ENCODE measurements at regions not wholly inside any gene's neighbourhood (a gene's known extent, or its start where the extent isn't known, plus 50 kb on each side); places are given as distances from the start of the nearest gene placed in this dataset.

- no peak for TF ChIP-seq MAX (IDR thresholded peaks at IDR 0.05; ENCODE audit: low read depth, low read length)
- TF ChIP-seq MYC (IDR thresholded peaks at IDR 0.05; ENCODE audit: low read depth, low read length), result no peak
- no peak for TF ChIP-seq CTCF (IDR thresholded peaks at IDR 0.05; ENCODE audit: low read depth, low read length)
- no peak for TF ChIP-seq POLR2A (IDR thresholded peaks at IDR 0.05; ENCODE audit: extremely low read depth, insufficient read length)
- no peak overlapping the region for H3K4me3 ChIP-seq (ENCODE audit: low read depth, low read length)
- DNase-seq (ENCODE audit: low read depth), result no peak
Observed at GRCh38 chr7:4319280-4319679, 362.8 kb upstream of the FOXK1 start.

- DNase-seq (ENCODE audit: low read depth), result no peak
- no peak for TF ChIP-seq MYC (IDR thresholded peaks at IDR 0.05; ENCODE audit: low read depth, low read length)
- no peak for TF ChIP-seq POLR2A (IDR thresholded peaks at IDR 0.05; ENCODE audit: extremely low read depth, insufficient read length)
- no peak for TF ChIP-seq CTCF (IDR thresholded peaks at IDR 0.05; ENCODE audit: low read depth, low read length)
- TF ChIP-seq MAX (IDR thresholded peaks at IDR 0.05; ENCODE audit: low read depth, low read length), result no peak
- no peak overlapping the region for H3K4me3 ChIP-seq (ENCODE audit: low read depth, low read length)
Observed at GRCh38 chr7:4325732-4326131, 356.4 kb upstream of the FOXK1 start.

GRCh38 chr7:4331711-4332110 lies 350.4 kb upstream of the FOXK1 start:
- no peak for TF ChIP-seq POLR2A (IDR thresholded peaks at IDR 0.05; ENCODE audit: extremely low read depth, insufficient read length)
- TF ChIP-seq MYC (IDR thresholded peaks at IDR 0.05; ENCODE audit: low read depth, low read length), result no peak
- TF ChIP-seq CTCF (IDR thresholded peaks at IDR 0.05; ENCODE audit: low read depth, low read length), result no peak
- no peak for TF ChIP-seq MAX (IDR thresholded peaks at IDR 0.05; ENCODE audit: low read depth, low read length)

GRCh38 chr7:4338556-4338955 lies 343.5 kb upstream of the FOXK1 start:
- H3K4me3 ChIP-seq (ENCODE audit: low read depth, low read length), result no peak overlapping the region
- no peak for TF ChIP-seq MYC (IDR thresholded peaks at IDR 0.05; ENCODE audit: low read depth, low read length)
- no peak for TF ChIP-seq CTCF (IDR thresholded peaks at IDR 0.05; ENCODE audit: low read depth, low read length)
- no peak for TF ChIP-seq POLR2A (IDR thresholded peaks at IDR 0.05; ENCODE audit: extremely low read depth, insufficient read length)
- TF ChIP-seq MAX (IDR thresholded peaks at IDR 0.05; ENCODE audit: low read depth, low read length), result no peak
- no peak for DNase-seq (ENCODE audit: low read depth)

More at GRCh38 chr7:4331711-4332110, 350.4 kb upstream of the FOXK1 start:
- DNase-seq (ENCODE audit: low read depth), result no peak
- no peak overlapping the region for H3K4me3 ChIP-seq (ENCODE audit: low read depth, low read length)

- TF ChIP-seq CTCF (IDR thresholded peaks at IDR 0.05; ENCODE audit: low read depth, low read length), result no peak
- TF ChIP-seq POLR2A (IDR thresholded peaks at IDR 0.05; ENCODE audit: extremely low read depth, insufficient read length), result no peak
- TF ChIP-seq MYC (IDR thresholded peaks at IDR 0.05; ENCODE audit: low read depth, low read length), result no peak
- TF ChIP-seq MAX (IDR thresholded peaks at IDR 0.05; ENCODE audit: low read depth, low read length), result peak; percentile 76
- DNase-seq (ENCODE audit: low read depth), result peak; percentile 76
- H3K4me3 ChIP-seq (ENCODE audit: low read depth, low read length), result no peak overlapping the region
Observed at GRCh38 chr7:4343272-4344247, 338.5 kb upstream of the FOXK1 start.

All from NB4 (cell line).